NCI-H1930 (cell line): ENCODE measurements at regions not wholly inside any gene's neighbourhood (a gene's known extent, or its start where the extent isn't known, plus 50 kb on each side); places are given as distances from the start of the nearest gene placed in this dataset.

Experiments
- DNase-seq, 2 experiments: peaks; one replicate each; lab custom pipeline; 2025; lab: John Stamatoyannopoulos, UW

GRCh38 chr2:237244976-237245646 lies 159.4 kb downstream of the COPS8 start:
- no peak for DNase-seq

- no peak for DNase-seq
Observed at GRCh38 chr2:237250599-237250998, 163.4 kb downstream of the COL6A3 start.

GRCh38 chr2:237251986-237252385 lies 162.0 kb downstream of the COL6A3 start:
- DNase-seq = no peak

GRCh38 chr2:237253046-237253702 lies 160.8 kb downstream of the COL6A3 start:
- DNase-seq = no peak

- DNase-seq = no peak
Observed at GRCh38 chr2:237254369-237254861, 159.5 kb downstream of the COL6A3 start.

- DNase-seq = no peak
Observed at GRCh38 chr2:237254911-237255578, 158.9 kb downstream of the COL6A3 start.

- DNase-seq = no peak
Observed at GRCh38 chr2:237256887-237257286, 157.1 kb downstream of the COL6A3 start.

- DNase-seq = no peak
Observed at GRCh38 chr2:237257471-237257951, 156.5 kb downstream of the COL6A3 start.

GRCh38 chr2:237258116-237258515 lies 155.8 kb downstream of the COL6A3 start:
- no peak for DNase-seq

- DNase-seq = no peak
Observed at GRCh38 chr2:237258615-237259014, 155.3 kb downstream of the COL6A3 start.

GRCh38 chr2:237259201-237259600 lies 154.8 kb downstream of the COL6A3 start:
- no peak for DNase-seq

- DNase-seq = no peak
Observed at GRCh38 chr2:237260039-237260620, 153.8 kb downstream of the COL6A3 start.

- DNase-seq = no peak
Observed at GRCh38 chr2:237260686-237261085, 153.3 kb downstream of the COL6A3 start.

- no peak for DNase-seq
Observed at GRCh38 chr2:237261327-237261726, 152.6 kb downstream of the COL6A3 start.

- no peak for DNase-seq
Observed at GRCh38 chr2:237262838-237263771, 150.9 kb downstream of the COL6A3 start.

- DNase-seq = no peak
Observed at GRCh38 chr2:237264480-237265219, 149.3 kb downstream of the COL6A3 start.

GRCh38 chr2:237268004-237268708 lies 145.8 kb downstream of the COL6A3 start:
- DNase-seq = no peak

GRCh38 chr2:237269138-237269875 lies 144.7 kb downstream of the COL6A3 start:
- no peak for DNase-seq

GRCh38 chr2:237270520-237270919 lies 143.4 kb downstream of the COL6A3 start:
- no peak for DNase-seq
